ENCODE measurements at regions not wholly inside any gene's neighbourhood (a gene's known extent, or its start where the extent isn't known, plus 50 kb on each side); places are given as distances from the start of the nearest gene placed in this dataset.

DNA sequence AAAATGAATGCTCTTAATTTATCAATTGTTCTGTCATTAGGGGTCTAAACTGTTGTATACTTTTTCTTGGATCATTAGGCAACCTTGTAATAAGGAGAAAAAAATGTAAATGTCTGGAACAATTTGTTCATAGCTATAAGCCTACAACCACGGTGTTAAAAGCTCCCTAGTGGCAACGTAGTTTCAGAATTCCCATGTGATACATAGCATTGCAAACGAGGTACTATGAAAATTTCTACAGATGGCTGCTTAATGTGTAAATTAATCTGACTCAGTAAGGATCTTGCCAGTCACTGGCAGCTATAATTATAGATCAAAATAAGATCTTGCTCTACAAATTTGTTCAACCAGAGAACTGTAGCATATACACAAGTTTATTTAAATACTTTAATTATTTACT lies 304.1 kb upstream of the ADGRL4 start:
- TF ChIP-seq, protein P1, sequence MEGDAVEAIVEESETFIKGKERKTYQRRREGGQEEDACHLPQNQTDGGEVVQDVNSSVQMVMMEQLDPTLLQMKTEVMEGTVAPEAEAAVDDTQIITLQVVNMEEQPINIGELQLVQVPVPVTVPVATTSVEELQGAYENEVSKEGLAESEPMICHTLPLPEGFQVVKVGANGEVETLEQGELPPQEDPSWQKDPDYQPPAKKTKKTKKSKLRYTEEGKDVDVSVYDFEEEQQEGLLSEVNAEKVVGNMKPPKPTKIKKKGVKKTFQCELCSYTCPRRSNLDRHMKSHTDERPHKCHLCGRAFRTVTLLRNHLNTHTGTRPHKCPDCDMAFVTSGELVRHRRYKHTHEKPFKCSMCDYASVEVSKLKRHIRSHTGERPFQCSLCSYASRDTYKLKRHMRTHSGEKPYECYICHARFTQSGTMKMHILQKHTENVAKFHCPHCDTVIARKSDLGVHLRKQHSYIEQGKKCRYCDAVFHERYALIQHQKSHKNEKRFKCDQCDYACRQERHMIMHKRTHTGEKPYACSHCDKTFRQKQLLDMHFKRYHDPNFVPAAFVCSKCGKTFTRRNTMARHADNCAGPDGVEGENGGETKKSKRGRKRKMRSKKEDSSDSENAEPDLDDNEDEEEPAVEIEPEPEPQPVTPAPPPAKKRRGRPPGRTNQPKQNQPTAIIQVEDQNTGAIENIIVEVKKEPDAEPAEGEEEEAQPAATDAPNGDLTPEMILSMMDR (IDR thresholded peaks at IDR 0.05; ENCODE audit: extremely low read depth, insufficient read depth, missing control alignments), result no peak
- DNase-seq (ENCODE audit: low spot score), result no peak
- in situ Hi-C loops (cut with MboI; ENCODE audit: low pct_unique_long_range_greater_than_20kb, low sequenced_read_pairs, unreplicated experiment), result no loop called here

DNA sequence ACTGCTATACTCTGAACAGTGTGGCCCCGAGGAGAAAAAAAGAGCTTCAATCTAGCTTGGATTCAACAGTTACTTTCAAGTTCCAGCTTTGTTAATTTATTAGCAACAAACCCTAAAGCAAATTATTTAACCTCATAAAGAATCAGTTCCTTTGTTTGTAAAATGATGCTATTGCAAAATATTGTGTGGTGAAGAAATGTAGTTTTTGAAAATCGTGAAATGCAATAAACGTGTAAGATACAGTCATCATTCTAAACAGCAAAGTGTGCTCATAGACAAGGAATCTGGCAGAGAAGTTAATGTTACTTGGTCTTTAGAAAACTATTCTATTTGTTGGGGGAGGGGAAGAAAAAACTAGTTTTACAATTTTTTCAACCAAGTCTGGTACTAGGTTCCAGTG lies 297.6 kb upstream of the ADGRL4 start:
- TF ChIP-seq, protein P1 (IDR thresholded peaks at IDR 0.05; ENCODE audit: extremely low read depth, insufficient read depth, missing control alignments), result no peak
- no peak for DNase-seq (ENCODE audit: low spot score)
- in situ Hi-C loops (cut with MboI; ENCODE audit: low pct_unique_long_range_greater_than_20kb, low sequenced_read_pairs, unreplicated experiment), result no loop called here

DNA sequence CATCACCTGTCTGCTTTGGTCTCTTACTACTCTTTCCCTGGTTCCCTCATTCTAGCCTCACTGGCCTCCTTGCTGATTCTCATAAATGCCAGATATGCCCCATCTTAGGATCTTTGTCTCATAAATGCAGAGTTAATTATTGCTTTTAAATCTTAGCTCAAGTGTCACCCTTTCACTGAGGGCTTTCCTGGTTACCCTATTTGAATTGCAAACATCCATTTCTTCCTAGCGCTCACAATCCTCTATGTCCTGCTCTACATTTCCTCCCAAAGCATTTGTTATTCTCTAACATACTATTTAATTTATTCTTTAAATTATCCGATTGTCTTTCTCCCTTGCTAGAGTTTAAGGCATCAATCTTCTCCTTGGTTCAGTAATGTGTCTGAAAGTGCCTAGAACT lies 296.5 kb upstream of the ADGRL4 start:
- TF ChIP-seq, protein P1 (IDR thresholded peaks at IDR 0.05; ENCODE audit: extremely low read depth, insufficient read depth, missing control alignments), result no peak
- in situ Hi-C loops (cut with MboI; ENCODE audit: low pct_unique_long_range_greater_than_20kb, low sequenced_read_pairs, unreplicated experiment), result no loop called here

DNA sequence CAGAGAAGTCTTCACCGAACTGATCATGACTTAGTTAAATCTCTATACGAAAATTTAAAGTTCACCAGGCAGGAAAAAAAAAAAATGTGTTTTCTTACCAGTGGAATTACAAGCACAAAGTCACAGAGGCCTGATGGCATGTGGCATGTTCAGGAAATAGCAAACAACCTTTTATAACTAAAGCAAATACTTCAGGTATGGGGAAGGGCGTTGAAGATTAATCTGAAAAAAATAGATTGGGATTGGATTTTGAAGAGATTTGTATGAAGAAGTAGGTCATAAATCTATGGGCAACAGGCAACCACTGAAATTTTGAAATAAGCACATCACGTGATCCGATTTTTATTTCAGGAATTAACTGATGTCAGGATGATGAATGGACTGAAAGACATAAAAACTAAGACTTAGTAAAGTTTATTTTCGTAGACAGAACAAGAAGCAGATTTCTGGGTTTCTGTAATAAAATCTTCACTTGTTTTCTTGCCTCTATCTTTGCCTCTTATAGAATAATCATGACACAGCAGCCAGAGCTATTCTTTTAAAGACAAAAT lies 295.9 kb upstream of the ADGRL4 start:
- in situ Hi-C loops (cut with MboI; ENCODE audit: low pct_unique_long_range_greater_than_20kb, low sequenced_read_pairs, unreplicated experiment), result no loop called here

More for the DNA sequence above, 296.5 kb upstream of the ADGRL4 start:
- DNase-seq (ENCODE audit: low spot score), result no peak

DNA sequence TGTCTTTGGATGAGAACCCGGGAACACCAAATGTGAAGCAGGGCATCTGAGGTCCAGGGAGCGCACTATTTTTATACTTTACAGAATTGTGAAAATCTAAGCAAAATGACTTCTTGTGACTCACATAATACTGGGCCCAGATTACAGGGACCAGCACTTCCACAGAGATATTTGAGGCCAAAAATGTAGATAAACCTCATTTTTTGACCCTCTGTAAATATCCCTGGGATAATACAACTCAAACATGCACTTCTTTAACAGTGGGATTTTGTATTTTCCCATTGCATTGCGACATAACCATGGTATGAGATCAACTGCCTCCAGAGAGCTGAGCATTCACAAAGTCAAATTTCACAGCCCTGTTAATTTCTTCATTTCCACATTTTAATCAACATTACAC lies 289.4 kb upstream of the ADGRL4 start:
- TF ChIP-seq, protein P1 (IDR thresholded peaks at IDR 0.05; ENCODE audit: extremely low read depth, insufficient read depth, missing control alignments), result no peak

More for the DNA sequence above, 295.9 kb upstream of the ADGRL4 start:
- TF ChIP-seq, protein P1 (IDR thresholded peaks at IDR 0.05; ENCODE audit: extremely low read depth, insufficient read depth, missing control alignments), result no peak
- no peak for DNase-seq (ENCODE audit: low spot score)

DNA sequence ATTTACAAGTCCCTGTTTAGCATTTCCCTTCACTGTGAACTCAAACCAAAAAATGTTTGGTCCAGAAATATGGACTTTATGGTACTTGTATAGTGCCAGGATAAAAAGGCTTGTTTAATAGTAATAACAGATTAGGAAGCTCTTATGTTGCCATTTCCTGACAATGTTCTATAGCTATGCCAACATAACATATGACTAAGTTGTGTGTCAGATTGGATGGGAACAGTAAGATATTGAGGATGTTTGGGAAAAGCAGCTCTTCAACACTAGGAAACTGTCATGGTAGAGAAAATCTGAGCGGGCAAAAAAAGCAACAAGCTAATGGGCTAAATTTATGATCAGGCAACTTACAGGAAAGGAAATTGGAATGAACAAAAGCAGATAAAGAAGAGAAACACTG lies 287.1 kb upstream of the ADGRL4 start:
- TF ChIP-seq, protein P1 (IDR thresholded peaks at IDR 0.05; ENCODE audit: extremely low read depth, insufficient read depth, missing control alignments), result no peak
- no peak for DNase-seq (ENCODE audit: low spot score)
- in situ Hi-C loops (cut with MboI; ENCODE audit: low pct_unique_long_range_greater_than_20kb, low sequenced_read_pairs, unreplicated experiment), result no loop called here

More for the DNA sequence above, 289.4 kb upstream of the ADGRL4 start:
- DNase-seq (ENCODE audit: low spot score), result no peak
- in situ Hi-C loops (cut with MboI; ENCODE audit: low pct_unique_long_range_greater_than_20kb, low sequenced_read_pairs, unreplicated experiment), result no loop called here

Measured in GM13977 (cell line).